Stimulated activated CD8-positive, alpha-beta memory T cell treated with anti-CD3 and anti-CD28 coated beads, Interleukin-15, amount 100 ng/mL, for 48 hours (primary cell): ENCODE measurements at regions not wholly inside any gene's neighbourhood (a gene's known extent, or its start where the extent isn't known, plus 50 kb on each side); places are given as distances from the start of the nearest gene placed in this dataset.

Experiments used
- DNase-seq, 2 donors: peaks; one replicate each; pipeline ENCODE4 v3.0.0-alpha.2; 2020; ENCODE audit warnings: low read depth in 2 of 2

- no peak for DNase-seq
Measured at GRCh38 chr14:73782623-73783022, 68.4 kb upstream of the PNMA1 start.

- no peak for DNase-seq
Measured at GRCh38 chr14:73780896-73781295, 66.7 kb upstream of the PNMA1 start.

- DNase-seq = no peak
Measured at GRCh38 chr14:73780391-73780790, 66.2 kb upstream of the PNMA1 start.

- DNase-seq = no peak
Measured at GRCh38 chr14:73778736-73779135, 64.6 kb upstream of the PNMA1 start.

GRCh38 chr14:73777420-73777819, 63.2 kb upstream of the PNMA1 start:
- no peak for DNase-seq

- DNase-seq = no peak
Measured at GRCh38 chr14:73776194-73776537, 62.0 kb upstream of the PNMA1 start.

- DNase-seq = no peak
Measured at GRCh38 chr14:73775339-73776193, 61.4 kb upstream of the PNMA1 start.

- DNase-seq = no peak
Measured at GRCh38 chr14:73774671-73775070, 60.5 kb upstream of the PNMA1 start.

- no peak for DNase-seq
Measured at GRCh38 chr14:73774241-73774570, 60.0 kb upstream of the PNMA1 start.

- DNase-seq = no peak
Measured at GRCh38 chr14:73773441-73774240, 59.5 kb upstream of the PNMA1 start.

- peak; percentile 75 to 79 for DNase-seq
Measured at GRCh38 chr14:73771848-73772638, 57.9 kb upstream of the PNMA1 start.

GRCh38 chr14:73770977-73771847, 57.0 kb upstream of the PNMA1 start:
- DNase-seq = no peak

GRCh38 chr14:73768107-73768506, 53.9 kb upstream of the PNMA1 start:
- DNase-seq = no peak

GRCh38 chr14:73764406-73765280, 50.5 kb upstream of the PNMA1 start:
- DNase-seq = no peak
